ENCODE measurements at regions not wholly inside any gene's neighbourhood (a gene's known extent, or its start where the extent isn't known, plus 50 kb on each side); places are given as distances from the start of the nearest gene placed in this dataset.
"Not testable (repeated sequence)": the region's sequence is repeated elsewhere in the genome, so short reads cannot be mapped to it uniquely, and the experiment has no call there.

DNA sequence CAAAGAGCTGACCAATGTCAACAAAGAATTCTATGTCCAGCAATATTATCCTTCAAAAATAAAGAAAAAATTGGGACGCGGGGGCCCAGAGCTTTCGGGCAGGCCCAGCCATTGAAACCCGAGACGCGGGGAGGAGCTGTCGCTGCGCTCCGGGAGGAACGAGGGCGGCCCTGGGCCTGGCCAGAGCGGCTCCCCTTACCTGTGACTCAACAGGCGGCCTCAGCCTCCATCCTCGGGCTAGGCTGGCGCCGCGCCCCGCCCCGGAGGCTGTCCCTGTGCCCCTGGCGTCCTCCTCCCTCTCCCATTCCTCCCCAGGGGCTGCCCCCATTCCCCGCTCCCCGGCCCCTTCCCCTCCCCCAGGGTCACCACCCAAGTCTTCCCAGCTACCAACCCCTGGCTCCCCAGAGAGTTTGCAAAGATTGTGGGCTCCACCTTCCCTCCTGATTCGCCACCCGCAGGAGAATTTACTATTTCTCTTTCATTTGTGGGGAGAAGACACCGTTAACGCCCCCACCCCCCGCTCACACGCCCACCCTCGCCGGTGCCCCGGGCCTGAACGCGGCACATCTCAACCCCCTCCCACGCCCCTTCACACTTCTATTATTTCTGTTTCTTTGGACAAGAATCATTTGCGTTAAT is 127.9 kb downstream of the ARRDC4 start:
- not testable (repeated sequence) for DNase-seq

DNA sequence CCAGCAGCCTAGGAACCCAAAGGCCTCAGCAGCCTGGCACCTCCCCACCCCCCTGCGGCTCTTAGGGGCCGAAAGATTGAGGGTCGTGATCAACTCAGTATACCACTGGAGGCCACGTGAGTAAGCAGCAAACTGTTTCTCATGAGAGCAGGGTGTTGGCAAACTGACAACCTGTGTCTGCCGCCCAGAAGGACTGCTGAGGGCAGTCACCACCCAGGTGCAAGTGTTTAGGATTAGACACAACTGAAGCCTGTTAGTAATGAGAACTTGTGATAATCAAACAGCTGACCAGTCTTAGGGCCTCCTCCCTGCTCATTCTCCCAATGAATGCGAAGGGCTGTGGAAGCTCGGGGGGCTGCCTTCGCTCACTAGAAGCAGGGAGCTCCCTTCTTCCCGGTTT is 128.8 kb downstream of the ARRDC4 start:
- DNase-seq = not testable (repeated sequence)

DNA sequence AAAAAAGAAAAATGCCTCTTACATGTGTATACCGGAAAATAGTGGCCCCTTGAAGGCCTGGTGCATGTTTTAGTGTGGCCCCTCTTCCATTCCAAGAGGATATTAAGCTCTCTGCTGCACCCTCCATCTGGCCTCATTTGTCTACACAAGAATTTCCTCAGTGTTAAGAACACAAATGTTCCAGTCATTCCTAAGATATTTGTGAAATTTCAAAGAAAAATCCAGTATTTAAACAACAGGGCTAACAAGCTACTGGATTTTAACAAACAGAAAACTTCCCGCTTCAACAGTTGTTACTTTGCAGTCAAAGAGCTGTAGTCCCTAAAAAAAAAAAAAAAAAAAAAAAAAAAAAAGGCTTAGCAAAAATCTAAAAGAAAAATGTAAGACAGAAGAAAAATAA is 137.5 kb downstream of the ARRDC4 start:
- not testable (repeated sequence) for DNase-seq

DNA sequence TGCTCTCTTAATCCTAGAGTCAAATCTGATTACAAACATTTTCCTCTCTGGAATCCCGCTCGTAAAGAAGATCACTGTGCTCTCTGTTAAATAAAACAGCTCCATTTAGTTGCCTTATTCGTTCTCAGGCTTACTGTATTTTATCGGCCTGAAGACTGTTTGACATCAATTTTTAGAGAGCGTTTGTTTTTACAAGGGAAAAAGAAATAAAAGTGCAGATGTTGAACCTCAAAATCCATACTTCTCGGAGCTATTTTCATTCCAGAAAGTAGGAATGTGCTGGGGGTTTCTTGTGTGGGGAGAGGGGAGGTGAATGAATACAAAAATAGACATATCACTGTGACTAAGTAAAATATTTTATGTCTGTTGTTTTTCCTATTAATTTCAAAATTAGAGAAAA is 140.1 kb downstream of the ARRDC4 start:
- not testable (repeated sequence) for DNase-seq

DNA sequence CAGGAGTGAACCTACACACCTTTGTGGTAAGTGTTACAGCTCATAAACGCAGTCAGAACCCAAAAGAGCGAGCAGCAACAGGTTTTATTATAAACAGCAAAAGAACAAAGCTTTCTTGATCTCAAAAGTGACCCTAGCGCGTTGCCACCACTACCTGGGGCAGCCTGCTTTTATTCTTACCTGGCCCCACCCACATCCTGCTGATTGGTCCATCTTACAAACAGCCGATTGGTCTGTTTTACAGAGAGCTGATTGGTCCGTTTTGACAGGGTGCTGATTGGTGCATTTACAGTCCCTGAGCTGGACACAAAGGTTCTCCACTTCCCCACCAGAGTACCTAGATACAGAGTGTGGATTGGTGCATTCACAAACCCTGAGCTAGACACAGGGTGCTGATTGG is 143.1 kb downstream of the ARRDC4 start:
- no peak for DNase-seq

DNA sequence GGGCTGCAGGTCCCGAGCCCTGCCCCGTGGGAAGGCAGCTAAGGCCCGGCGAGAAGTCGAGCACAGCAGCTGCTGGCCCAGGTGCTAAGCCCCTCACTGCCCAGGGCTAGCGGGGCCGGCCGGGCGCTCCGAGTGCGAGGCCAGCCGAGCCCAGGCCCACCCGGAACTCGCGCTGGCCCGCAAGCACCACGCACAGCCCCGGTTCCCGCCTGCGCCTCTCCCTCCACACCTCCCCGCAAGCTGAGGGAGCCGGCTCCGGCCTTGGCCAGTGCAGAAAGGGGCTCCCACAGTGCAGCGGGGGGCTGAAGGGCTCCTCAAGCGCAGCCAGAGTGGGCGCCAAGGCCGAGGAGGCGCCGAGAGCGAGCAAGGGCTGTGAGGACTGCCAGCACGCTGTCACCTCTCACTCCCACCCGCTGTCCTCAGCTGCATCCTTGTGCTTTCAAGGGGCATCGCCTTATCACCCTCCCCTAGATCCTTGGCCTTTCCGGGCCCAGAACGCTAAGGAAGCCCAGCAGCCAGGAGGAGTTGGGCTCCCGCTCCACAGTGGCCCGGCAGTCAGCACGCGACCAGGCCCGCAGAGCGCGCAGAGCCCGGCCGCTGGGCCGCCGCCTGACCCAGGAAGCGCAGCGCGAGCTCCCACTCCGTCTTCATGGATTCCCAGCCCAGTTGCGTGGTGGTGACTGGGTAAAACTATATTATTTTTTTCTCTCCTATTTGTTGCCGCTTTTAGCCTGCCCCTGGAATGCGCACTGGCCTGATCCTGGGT is 144.1 kb downstream of the ARRDC4 start:
- DNase-seq = not testable (repeated sequence)

DNA sequence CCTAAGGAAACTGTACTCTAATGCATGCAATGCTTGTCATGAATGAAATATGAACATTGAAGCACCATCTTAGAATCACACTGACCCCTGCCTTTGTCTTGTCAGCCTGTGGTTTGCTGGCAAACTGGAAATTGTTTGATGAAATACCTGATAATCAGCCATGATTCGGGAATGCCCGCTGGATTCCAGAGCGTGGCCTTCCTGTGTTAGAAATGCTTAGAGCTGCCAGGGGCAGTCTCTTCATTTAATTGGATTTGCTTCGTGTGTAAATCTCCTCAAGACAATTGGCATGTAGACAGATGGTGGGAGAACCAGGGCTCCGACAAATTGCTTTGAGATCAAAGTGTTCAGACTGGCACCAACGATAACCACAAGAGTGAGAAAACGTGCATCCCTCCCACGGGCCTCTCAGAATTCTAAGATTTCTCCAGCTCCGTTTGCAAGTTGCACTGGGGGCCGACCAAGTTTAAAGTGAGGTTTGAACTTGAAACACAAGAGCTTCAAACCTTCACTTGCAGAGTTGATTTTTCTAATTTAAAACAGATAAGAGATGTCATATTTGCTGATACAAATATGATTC is 146.2 kb downstream of the ARRDC4 start:
- not testable (repeated sequence) for DNase-seq

DNA sequence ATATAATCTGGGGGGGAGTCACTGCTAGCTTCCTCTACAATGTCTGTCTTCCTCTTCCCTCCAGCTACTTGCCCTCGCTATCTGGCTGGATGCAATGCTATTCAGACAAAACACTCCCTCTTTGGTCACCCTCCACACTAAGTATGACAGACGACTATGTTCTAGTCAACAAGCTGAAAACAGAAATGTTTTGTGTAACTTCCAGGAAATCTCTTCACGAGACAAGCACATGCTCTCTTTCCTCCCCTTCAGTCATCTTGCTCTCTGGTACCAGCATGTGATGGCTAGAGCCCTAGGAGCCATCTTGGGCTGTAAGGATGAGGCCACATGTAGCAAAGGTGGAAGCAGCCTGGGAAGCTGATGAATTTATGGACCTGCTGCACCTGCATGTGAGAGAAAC is 151.3 kb downstream of the ARRDC4 start:
- no peak for DNase-seq

DNA sequence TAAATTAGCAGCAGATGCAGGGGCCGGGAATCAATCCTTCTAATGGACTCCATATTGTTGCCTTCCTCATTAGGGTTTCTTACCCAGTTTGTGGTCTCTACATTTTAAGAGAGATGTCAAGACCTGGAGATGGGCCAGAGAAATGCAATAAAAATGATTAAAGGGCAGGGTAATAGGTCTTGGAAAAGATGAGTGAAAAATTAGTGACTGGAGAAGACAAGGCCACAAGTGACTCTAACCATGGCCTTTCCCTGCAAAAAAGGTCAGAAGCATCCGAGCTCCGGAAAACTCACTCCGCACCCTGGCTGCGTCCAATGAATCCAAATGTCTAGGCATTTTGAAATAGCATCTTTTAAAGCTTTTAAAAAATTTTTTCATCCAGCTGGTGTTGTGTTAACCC is 152.8 kb downstream of the ARRDC4 start:
- no peak for DNase-seq

DNA sequence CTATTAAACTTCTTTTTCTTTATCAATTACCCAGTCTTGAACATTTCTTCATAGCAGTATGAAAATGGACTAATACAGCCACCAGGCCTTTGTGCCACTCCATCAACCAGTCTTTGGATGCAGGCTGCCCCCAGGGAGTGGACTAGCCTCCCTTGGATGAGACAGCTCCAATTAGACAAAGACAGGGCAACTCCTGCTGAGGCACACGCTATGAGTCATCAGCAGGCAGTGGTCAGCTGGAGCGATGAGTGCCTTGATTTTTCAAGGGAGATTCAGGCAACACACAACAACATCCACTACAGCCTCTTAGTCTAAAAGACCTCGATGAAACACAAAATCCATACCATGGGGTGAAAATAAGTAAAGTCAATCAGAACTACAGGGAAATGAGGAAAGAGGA is 160.1 kb downstream of the ARRDC4 start:
- no peak for DNase-seq

DNA sequence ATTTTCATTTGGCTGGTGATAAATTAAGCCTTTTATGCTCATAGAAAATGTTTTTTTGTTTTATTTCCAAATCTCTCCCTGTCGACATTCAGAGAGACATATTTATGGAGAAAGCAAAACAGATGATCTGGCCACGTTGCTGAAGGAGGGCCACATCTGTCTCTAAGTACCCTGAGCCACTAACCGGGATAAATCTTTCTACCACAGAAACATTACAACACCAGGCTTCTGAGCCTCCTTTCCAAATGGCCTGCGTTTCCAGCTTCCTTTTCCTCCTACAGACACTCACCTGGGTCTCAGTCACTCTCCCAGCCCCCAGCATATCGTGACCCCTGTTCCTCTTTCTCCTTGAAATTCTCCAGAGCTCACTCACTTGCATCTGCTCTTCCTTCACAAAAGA is 161.0 kb downstream of the ARRDC4 start:
- DNase-seq = no peak

DNA sequence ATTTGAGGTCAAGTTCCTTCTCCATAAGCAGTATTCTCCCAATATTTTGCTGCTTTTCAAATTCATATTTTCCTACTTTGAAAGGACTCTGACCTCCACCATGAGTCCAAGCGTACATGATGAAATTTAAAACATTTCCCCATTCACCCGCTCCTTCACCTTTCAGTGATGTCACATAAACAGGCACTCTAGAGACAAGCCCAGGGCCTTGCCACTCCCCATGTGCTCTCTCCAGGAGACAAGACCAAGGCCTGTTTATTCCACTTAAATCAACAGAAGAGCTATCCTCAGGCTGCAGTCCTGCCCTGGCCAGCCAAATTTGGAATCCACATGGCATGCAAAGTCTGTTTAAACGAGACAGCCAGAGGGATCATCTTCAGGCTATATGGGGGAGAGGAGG is 161.5 kb downstream of the ARRDC4 start:
- DNase-seq = no peak

DNA sequence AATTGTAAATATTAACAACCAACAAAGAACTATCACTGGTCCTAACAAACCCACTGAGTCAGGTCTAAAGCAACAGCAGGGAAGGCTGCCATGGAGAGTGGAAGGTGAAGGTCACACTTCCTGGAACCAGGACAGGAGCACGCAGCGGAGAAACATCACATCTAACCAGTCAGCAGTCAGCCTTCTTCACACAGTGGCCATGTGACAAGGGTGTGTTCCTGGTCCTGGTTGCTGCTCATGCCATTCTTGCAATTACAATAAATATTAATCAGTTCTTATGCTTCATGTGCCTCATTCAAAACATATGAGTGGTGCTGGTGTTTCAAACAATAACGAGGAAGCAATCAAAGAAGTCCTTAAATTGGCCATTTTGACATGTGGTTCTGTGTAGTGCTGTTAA is 162.8 kb downstream of the ARRDC4 start:
- DNase-seq = no peak

DNA sequence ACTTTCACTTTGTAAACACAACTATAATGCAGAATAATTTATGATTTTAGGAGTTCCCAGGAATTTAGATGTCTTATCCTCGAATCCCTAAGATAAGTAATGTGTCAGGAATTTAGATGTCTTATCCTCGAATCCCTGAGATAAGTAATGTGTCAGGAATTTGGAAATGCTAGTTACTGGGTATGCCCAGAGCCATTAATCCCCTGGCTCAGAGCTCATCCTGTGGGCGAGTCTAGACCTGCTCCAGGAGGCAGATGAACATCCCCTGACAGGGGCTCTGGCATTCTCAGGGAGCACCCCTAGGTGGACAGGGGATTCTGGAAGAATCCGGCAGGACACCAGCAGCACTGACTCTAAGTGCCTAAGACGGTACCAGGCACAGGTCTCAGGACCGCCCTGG is 163.3 kb downstream of the ARRDC4 start:
- DNase-seq = no peak

DNA sequence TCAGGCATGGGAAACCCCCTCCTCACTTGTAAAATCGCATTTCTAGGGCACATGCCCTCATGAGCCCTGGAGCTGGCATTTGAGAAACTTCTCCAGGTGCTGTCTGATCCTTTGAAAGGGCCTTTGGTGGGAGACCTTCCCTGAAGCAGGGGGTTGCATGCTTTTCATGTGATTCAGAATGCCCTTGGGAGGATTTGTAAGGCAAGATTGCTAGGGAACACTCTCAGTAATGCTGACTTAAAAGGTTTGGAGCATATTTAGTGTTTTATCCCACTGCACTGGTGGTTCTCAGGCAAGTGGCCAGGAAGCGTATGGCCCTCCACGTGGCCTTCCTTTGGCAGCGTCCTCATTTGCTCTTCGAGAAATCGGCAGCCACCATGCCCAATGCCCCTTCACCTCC is 164.1 kb downstream of the ARRDC4 start:
- DNase-seq = no peak

DNA sequence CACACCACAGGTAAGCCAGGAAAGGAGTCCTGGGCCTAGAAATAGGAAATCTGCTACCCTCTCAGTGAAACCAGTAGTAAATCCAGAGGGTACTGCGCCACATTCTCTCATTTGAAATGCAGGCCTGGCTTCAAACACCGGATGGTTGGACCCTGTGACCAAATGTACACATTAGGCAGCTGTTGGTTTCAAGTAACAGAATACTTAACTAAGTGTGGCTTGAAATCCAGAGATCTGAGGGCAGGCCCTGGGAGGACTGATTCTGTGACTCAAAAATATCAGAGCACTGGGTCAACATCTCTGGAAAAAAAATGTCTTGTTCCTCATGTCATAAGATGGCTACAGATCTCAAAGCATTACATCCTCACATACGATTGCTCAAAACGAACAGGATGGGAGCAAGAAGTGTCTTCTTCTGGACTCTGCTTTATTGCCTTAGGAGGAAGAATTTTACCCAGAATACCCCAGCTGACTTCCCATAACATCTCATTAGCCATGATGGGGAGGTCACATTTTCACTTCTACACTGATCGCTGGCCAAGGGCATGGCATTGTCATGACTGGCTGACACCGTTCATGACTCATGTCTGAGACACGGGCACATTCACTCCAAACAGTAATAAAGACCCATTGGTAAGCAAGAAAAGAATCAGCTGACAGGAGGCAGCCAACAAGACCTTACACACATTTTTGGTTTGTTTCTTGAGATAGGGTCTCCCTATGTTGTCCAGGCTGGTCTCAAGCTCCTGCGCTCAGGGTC is 166.0 kb downstream of the ARRDC4 start:
- DNase-seq = no peak

DNA sequence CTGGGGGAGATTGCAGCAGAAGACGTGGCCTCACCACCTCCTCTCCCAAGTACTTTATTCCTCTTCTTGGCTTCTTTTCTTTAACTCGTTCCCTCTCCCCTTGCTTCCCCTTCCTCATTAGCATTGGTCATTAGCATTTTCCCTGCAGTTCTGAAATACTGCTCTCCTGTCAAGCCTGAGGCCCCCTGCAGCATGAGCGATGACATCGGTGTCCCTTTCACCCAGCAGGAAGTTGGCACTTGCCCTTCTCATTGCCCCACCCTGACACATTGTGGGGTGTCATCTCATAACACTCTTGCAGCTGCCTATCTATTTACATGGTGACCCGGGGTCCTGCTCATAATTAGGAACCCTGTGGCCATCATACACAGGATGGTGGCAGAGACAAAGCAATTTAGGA is 167.1 kb downstream of the ARRDC4 start:
- DNase-seq = no peak

DNA sequence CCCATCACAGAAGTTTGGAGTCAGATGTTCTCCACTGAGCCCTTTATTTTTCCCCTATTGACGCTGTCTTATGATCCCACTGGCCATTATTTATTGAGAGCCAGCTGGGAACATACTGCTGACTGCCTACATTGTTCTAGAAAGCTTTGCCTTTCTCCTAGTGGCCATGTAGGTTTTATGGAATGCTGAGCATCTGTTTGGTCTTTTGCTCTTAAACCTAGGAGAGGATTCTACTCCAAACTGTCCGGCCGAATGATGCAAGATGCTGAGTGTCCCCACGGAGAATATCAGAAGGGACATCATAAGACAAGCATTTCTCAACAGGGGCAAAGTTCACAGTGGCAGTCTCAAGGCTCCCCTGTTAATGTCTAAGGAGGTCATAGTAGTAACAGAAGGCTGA is 171.4 kb downstream of the ARRDC4 start:
- no peak for DNase-seq

DNA sequence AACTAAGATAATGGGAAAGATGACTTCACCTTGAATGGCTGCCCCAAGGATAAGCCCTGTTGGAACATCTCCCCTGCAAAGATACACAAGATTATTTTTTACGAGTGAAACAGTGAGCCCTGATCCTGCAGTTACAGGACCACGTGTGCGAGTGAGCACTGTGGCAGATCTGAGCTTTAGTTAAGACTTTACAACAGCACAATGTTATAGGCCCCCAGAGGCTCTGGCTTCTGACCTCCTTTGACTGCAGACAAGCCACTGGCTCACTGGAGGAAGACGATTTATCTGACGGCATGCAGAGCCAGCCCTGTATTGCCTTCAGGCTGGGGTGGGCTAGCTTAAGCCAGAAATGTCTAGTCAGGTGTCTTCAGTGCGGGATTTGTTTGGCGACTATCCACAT is 174.4 kb downstream of the ARRDC4 start:
- DNase-seq = no peak

DNA sequence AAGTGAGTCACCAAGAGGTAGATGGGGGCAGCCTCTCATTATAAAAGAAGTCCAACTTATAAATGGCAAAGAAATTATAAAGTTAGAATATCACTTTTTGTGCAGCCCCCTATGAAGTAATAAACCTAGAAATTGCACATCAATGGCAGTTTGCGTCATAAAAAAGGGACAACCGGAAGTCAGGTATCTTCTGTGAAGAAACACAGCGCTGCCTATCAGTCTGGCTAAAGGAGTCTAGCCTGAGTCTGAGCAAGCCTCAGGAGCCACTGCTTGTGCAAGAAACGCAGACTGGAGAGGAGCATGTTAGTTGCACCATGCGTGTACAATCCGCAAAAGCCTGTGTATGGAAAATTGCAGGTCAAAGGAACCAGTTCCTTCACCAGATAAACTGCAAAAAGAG is 178.4 kb downstream of the ARRDC4 start:
- no peak for DNase-seq

DNA sequence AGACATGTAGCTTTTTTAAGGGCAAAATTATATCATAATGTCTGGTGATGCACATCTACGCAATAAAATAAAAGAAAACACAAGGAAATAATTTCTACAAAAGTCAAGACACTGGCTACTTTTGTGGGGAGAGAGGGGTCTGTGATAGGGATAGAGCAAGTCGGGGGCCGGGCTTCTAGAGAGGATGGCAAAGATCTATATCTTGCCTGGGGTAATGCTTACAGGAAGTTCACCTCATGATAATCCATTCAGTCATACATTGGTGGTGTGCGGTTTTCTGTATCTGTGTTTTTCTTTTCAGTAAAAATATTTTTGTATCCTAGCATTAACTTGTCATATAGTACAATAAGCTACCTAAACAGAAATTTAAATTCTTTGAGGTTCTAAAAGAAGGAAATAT is 178.8 kb downstream of the ARRDC4 start:
- no peak for DNase-seq

DNA sequence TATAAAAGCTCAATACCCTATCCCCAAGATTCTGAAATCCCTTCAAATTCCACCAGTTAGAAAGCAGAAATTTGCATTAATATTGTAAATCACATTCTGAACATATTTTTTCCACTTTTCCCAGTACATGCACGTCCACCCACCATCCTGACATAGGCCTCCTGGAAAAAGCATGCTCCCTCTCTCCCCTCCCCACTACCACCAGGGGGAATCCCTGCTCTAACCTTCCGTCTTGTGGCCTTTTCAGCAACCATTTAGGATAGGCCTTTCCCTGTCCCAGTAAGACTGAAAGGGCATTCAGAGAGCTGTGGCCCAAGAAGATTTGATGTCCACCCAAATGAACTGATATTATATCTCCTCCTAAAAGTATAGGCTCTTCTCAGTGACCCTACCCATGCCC is 182.1 kb downstream of the ARRDC4 start:
- DNase-seq = no peak

DNA sequence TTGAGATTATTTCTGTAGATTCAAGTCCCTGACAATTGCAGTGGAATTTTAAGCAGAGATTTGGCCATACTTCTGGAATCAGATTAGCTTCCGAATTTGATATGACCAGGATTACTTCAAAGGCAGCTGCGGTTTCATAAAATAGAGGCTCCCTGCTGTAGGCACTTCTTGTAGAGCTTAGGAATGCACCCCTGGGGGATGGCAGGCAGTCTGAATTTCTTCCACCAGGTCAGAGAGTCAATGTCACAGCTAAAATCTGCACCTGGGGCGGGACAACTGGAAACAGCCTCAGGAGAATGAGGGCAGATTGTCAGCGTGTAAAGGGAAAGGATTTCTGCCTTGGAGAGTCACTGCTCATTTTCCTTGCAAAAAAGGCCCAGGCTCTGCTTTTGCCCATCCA is 182.6 kb downstream of the ARRDC4 start:
- DNase-seq = no peak

DNA sequence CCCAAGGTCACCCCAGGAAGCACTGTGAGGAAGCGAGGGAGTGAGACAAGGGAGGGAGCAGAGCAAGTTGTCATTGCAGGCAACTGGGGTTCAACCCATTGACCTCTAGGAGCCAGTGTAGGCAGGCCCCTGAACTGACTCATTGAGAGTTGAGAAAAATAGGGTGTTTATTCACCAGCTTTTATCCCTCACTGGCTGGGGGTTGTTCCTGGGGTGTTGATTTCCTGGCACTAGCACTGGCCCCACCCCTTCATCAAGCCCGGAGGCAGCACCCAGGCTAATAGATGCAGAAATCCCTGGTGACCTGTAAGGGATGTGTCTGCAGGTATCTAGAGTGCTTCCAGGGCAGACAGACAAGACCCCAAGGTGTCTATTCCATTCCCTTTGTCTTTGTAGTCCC is 183.9 kb downstream of the ARRDC4 start:
- no peak for DNase-seq
